ENCODE measurements at regions not wholly inside any gene's neighbourhood (a gene's known extent, or its start where the extent isn't known, plus 50 kb on each side); places are given as distances from the start of the nearest gene placed in this dataset.

GRCh38 chr5:61837788-61838187 is 468.2 kb upstream of the KIF2A start:
- H3K79me2 ChIP-seq (ENCODE audit: control insufficient read depth, insufficient read depth, low read length): no peaks in the 10 kb centered on the region
- ChIA-PET POLR2A (no interaction called here), CTCF (no interaction called here)
- BruUV-seq (replicated peaks): no TSS peak
- no peak for DNase-seq (ENCODE audit: low read depth, low spot score)
- no peak overlapping the region for H2AFZ ChIP-seq (ENCODE audit: low read depth, low read length)
- no peak for FAIRE-seq
- TF ChIP-seq, protein P1, sequence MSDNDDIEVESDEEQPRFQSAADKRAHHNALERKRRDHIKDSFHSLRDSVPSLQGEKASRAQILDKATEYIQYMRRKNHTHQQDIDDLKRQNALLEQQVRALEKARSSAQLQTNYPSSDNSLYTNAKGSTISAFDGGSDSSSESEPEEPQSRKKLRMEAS (IDR thresholded peaks at IDR 0.05; ENCODE audit: insufficient read depth, insufficient read length): no peak
- TF ChIP-seq MYC (IDR thresholded peaks at IDR 0.05; ENCODE audit: low read depth, low read length) (no peak), FOS (IDR thresholded peaks at IDR 0.05; ENCODE audit: borderline replicate concordance, insufficient read depth, low read length) (peak; percentile 9), GATA2 (IDR thresholded peaks at IDR 0.05; ENCODE audit: insufficient read depth, insufficient read length, low read depth, low read length) (no peak), POLR2A (IDR thresholded peaks at IDR 0.05; ENCODE audit: low read depth, low read length) (no peak), POLR2AphosphoS5 (IDR thresholded peaks at IDR 0.05; ENCODE audit: insufficient read depth, low read depth, low read length) (no peak), JUN (IDR thresholded peaks at IDR 0.05; ENCODE audit: borderline replicate concordance, insufficient read depth, insufficient read length, low read depth) (peak; percentile 23), EZH2 (IDR thresholded peaks at IDR 0.05; ENCODE audit: borderline replicate concordance, low read depth, low read length, severe bottlenecking) (no peak)
- TF ChIP-seq, protein P2, sequence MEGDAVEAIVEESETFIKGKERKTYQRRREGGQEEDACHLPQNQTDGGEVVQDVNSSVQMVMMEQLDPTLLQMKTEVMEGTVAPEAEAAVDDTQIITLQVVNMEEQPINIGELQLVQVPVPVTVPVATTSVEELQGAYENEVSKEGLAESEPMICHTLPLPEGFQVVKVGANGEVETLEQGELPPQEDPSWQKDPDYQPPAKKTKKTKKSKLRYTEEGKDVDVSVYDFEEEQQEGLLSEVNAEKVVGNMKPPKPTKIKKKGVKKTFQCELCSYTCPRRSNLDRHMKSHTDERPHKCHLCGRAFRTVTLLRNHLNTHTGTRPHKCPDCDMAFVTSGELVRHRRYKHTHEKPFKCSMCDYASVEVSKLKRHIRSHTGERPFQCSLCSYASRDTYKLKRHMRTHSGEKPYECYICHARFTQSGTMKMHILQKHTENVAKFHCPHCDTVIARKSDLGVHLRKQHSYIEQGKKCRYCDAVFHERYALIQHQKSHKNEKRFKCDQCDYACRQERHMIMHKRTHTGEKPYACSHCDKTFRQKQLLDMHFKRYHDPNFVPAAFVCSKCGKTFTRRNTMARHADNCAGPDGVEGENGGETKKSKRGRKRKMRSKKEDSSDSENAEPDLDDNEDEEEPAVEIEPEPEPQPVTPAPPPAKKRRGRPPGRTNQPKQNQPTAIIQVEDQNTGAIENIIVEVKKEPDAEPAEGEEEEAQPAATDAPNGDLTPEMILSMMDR (IDR thresholded peaks at IDR 0.05; ENCODE audit: extremely low read depth in 1 of 2, insufficient read depth in 1 of 2, low read depth in 1 of 2, low read length in 2 of 2): no peak
- H3K27ac ChIP-seq (ENCODE audit: insufficient read depth, low read depth, low read length): no peak overlapping the region
- H3K4me3 ChIP-seq (replicated peaks in 1 of 3; ENCODE audit: insufficient read depth in 1 of 3, low read depth in 1 of 3, low read length in 3 of 3): no peak overlapping the region
- intact Hi-C loops (cut with micrococcal nuclease) (no loop called here), dilution Hi-C loops (cut with MboI; ENCODE audit: extremely low pct_ligation_motif_present, low sequenced_read_pairs) (no loop called here)
- no peak overlapping the region for H3K9ac ChIP-seq (replicated peaks; ENCODE audit: extremely low read depth, insufficient read depth, low read length)
- H3K4me2 ChIP-seq (ENCODE audit: insufficient read depth, low read length): no peak overlapping the region
- no peaks in the 10 kb centered on the region for H4K20me1 ChIP-seq (replicated peaks; ENCODE audit: control insufficient read depth, extremely low read depth, insufficient read depth, low read length)
- no peaks in the 10 kb centered on the region for H3K4me1 ChIP-seq (ENCODE audit: control insufficient read depth, extremely low read depth, insufficient read depth, low read length)
- H3K9me1 ChIP-seq (replicated peaks; ENCODE audit: control insufficient read depth, extremely low read depth, insufficient read depth, low read length): no peaks in the 10 kb centered on the region
- peaks cover 0 to 2% of the 10 kb centered on the region in 2 experiments for H3K27me3 ChIP-seq (ENCODE audit: control insufficient read depth in 2 of 2, insufficient read depth in 2 of 2, low read length in 2 of 2)
- no peaks in the 10 kb centered on the region for H3K9me3 ChIP-seq (replicated peaks; ENCODE audit: control insufficient read depth, insufficient read depth, low read length)
- no peaks in the 10 kb centered on the region for H3K36me3 ChIP-seq (ENCODE audit: control insufficient read depth in 2 of 2, extremely low read depth in 1 of 2, insufficient read depth in 2 of 2, low read length in 2 of 2)
